ENCODE measurements at regions not wholly inside any gene's neighbourhood (a gene's known extent, or its start where the extent isn't known, plus 50 kb on each side); places are given as distances from the start of the nearest gene placed in this dataset.
"Not testable (repeated sequence)": the region's sequence is repeated elsewhere in the genome, so short reads cannot be mapped to it uniquely, and the experiment has no call there.

- not testable (repeated sequence) for TF ChIP-seq YY1 (IDR thresholded peaks at IDR 0.05; ENCODE audit: insufficient read depth, insufficient read length); ZNF274 (IDR thresholded peaks at IDR 0.05; ENCODE audit: low read depth, low read length); SUZ12 (IDR thresholded peaks at IDR 0.05; ENCODE audit: extremely low read depth, insufficient read depth, insufficient read length)
Observed at GRCh38 chr9:41619254-41619653, 430.1 kb upstream of the ZNG1F start.

Measured in NT2/D1 (cell line).